NCI-H2196 treated with DMSO at 0.1 percent for 48 hours (cell line): ENCODE measurements at regions not wholly inside any gene's neighbourhood (a gene's known extent, or its start where the extent isn't known, plus 50 kb on each side); places are given as distances from the start of the nearest gene placed in this dataset.
"Not testable (repeated sequence)": the region's sequence is repeated elsewhere in the genome, so short reads cannot be mapped to it uniquely, and the experiment has no call there.

Experiments
- DNase-seq: peaks from one replicate; lab custom pipeline; 2025; ENCODE audit not compliant: unreplicated experiment; lab: John Stamatoyannopoulos, UW

GRCh38 chr14:105924951-105925591 is 398.7 kb downstream of the TMEM121 start:
- DNase-seq: no peak

DNA sequence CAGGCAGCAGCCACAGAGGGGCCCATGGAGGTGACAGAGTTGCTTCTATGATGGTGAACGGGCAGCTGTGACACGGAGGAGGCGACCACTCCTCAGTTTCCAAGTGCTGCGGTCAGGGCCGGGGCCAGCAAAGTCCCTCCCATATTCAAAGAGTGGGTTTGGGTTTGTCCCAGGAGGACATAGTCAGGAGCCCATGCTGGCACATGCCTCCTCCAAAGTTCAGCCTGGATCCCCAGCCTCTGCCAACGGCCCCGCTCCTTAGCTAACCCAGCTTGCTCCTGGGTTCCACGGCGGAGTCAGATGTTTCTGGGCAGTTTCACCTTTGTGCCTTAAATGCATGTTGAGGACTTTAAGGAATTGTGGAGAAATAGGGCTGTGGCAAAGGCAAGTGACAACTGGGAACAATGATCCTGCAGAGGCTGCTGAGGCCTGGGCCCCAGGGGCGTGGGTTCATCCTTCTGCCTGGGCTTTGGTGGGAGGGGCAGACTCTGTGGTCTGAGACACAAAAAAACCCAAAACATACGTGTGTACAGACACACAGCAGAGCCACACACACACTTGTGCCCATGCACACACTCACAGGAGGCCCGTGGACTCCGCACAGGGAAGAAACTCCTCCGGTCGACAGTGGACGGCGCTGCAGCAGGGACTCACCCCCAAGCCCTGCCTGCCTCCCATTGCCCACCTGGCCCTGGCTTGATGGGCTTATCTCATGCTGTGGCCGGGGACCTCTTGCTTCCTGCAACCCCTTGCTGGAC is 399.4 kb downstream of the TMEM121 start:
- DNase-seq: no peak

DNA sequence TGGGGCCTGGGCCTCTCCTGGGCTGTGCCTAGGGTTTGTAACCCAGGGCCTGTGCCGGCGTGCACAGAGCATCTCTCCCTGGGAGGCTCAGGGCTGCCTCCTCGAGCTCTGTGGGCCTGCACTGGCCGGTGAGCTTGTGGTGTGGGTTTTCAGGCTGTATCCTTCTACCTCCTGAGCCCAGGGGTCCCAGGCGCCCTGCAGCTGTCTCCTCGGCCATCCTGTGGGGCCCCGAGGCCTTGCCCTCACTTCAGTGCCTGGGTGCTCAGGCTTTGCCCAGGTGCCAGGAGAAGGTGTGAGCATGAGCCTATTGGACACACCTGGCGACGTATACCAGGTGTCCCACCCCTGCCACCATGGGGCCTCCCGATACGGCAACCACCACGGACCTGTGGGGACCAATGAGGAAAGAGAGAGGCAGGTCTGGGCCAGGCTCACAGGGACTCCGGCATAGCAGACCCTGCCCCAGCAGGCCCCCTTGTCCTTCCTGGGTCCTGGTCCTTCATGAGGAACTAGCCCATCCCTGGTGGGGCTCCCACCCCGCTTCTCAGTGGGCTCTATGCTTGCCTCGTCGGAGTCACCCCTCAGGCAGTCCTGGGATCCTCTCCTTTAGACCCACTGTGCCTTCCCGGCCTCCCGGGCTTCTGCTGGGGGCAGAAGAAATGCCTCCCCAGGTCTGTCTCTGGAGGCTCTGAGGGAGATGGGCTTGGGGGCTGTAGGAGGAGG is 400.2 kb downstream of the TMEM121 start:
- no peak for DNase-seq

DNA sequence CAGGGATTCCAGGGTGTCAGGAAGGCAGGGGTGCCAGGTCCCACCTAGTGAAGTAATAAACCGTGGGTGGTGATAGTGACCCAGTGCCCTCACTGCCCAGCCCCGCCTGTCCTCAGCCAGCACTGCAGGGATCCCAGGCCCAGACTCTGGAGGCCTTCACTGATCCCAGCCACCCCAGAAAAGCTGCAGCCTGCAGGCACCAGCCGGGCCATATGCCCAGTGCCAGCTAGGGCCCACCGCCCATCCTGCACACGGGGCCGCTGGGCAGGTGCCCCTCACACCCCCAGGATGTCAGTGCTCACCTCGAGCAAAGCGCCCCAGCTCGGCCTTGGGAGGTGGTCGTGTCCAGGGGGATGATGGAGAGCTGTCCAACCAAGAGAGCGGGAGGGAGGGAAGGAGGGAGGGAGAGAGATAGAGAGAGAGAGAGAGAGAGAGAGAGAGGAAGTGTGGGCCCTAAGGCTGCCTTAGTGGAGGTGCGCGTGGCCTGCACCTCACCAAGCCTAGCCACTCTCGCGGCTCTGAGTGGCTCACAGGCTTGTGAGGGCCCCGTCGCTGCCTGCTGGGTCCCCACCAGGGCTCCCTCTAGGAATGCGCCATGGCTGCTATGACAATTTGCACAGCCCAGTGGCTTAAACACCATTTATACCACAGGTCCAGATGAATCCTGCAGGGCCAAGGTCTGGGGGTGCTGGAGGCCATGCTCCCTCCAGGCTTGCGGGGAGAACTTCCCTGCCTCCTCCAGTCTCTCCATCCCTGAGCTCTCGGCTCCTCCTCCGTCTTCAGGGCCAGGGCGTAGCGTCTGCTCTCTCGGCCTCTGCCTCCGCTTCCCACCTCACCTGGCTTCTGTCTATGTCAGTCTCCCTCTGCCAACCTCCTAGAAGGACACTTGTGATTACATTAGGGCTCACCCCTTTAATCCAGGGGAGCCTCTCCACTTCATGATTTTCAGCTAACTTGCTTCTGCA is 401.0 kb downstream of the TMEM121 start:
- DNase-seq: no peak

DNA sequence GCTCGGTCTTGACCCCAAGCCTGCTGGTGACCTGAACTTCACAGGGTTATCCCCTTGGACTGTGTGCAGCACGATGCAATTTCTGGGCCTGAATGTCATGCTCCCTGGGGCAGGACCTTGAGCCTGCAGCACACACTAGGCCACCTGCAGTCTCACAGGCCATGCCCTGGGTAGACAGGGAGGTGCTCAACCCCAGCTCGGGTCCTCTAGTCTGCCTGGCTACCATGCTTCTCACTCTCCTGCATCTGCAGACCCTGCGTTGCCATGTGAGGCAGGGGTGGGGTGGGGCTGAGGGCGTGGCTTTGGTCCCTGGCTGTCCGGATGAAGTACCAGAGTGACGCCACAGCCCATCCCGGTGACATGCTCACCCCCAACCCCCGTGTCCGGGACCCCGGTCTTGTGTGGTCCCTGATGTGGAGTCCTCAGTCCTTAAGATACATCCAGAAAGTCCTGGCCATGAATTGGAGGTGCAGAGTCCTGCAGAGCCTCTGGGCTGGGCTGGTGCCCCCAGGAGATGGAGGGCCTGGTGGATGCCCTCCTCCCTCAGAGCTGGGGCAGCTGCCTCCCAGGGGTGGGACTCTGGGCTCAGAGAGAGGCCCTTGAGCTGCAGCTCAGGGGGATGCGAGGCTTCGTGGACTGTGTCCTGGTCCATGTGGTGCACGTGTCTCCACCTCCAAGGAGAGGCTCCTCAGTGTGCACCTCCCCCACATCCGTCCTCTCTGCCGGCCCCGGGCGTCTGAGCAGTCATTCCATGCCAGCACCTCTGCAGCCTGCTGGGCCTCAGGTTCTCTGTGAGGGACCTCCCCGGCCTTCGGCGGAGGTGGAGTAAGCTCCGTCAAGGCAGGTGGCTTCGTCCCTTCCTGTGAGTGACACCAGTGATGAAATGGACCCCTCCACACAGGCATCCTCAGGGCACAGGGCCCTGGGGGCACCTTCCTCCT is 402.1 kb downstream of the TMEM121 start:
- not testable (repeated sequence) for DNase-seq

DNA sequence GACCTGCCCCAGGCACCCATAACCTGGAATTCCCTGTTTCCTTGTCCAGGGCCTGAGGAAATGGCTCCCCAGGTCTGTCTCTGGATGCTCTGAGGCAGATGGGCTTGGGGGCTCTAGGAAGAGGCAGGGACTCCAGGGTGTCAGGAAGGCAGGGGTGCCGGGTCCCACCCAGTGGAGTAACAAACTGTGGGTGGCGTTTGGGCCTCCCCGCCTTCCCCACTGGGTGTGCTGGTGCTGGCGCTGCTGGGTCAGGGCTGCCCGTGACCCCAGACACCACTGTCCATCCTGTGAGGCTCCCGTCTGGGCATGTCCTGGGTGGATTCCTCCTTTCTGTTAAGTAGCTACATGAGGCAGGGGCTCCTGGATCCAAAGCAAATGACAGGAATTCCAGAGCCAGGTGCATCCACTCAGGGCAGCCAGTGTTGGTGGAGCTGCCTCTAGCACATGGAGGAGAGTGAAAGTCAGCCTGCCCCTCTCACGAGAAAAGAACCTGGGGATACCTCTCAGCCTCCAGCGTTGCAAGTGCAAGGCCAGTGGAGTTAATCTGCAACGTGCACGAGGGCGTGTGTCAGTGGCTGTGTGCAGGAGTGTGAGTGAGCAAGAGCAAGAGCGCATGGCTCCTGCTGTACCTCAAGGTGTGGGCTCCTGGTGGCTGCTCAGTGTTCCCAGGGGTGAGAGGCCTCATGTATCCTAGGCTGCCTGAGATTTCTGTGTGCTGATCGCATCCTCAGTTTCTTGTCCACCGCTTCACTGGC is 403.1 kb downstream of the TMEM121 start:
- no peak for DNase-seq

GRCh38 chr14:105930572-105930971 is 404.2 kb downstream of the TMEM121 start:
- DNase-seq: no peak

GRCh38 chr14:105931808-105932483 is 405.6 kb downstream of the TMEM121 start:
- no peak for DNase-seq

DNA sequence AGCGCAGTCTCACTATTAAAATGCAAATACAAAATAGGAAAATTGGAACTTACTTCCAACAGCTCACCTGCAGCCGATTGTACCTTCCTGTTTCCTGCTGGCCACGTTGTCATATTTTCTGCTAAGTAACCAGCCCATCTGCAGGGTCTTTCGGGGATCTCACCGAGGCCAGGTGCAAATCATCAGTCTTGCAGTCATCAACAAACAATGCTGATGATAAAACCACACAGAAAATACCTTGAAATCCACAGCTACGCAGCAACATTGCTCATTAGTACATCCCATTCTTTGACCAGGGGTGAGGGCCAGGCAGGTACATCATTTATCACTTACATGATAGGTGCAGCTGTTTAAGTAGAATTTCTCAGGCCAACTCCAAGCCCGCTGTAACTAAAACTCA is 406.9 kb downstream of the TMEM121 start:
- no peak for DNase-seq

GRCh38 chr14:105935384-105935783 is 409.0 kb downstream of the TMEM121 start:
- DNase-seq: no peak

DNA sequence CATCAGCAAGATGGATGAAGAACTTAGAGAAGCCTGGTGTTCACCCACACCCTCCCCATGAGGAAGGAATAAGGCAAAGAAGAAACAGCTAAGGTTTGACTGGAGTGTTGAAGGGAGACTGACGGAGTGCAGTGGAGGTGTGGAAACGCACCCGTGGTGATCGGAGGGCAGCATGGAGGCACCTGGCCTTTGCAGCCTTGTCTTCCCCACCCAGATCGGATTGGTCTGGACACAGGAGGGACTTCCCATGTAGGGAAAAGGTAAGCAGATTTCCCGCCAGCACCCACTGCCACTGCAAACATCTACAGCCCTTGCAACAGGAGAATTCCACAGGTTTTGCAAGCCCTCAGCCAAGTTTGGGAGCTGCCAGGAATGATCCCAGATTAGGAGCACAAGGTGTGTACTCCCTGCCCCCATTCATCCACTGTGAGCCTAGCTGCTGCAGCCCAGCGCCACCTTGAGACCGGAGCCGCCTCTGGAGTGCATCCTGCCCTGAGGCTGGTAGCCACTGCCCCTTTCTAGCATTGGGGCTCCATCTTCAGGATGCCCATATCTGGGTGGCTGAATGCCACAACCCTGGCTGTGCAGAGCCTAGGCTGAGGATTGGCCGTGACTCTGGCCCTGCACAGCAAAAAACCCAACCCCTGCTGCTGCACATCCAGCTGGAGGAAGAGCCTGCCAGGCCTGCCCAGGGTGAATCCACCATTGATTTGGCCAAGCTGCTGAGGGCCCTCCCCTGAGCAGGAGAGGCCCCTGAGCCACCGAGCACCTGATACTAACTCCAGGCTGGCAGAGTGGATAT is 411.1 kb downstream of the TMEM121 start:
- DNase-seq: no peak

- DNase-seq: no peak
Measured at GRCh38 chr14:105938055-105938863, 411.9 kb downstream of the TMEM121 start.

- DNase-seq: no peak
Measured at GRCh38 chr14:105938959-105939358, 412.6 kb downstream of the TMEM121 start.

- DNase-seq: no peak
Measured at GRCh38 chr14:105939810-105940508, 413.6 kb downstream of the TMEM121 start.

GRCh38 chr14:105940534-105941225 is 414.3 kb downstream of the TMEM121 start:
- DNase-seq: no peak
